Esophagus muscularis mucosa (tissue), 4 donors: ENCODE measurements at regions not wholly inside any gene's neighbourhood (a gene's known extent, or its start where the extent isn't known, plus 50 kb on each side); places are given as distances from the start of the nearest gene placed in this dataset.

Source experiments
- CTCF ChIP-seq, 3 experiments: fragments of 200-600 bp in 2 of 3; fragments of 450-650 bp in 1 of 3; sonication (generic) in 2 of 3; IDR thresholded peaks; one replicate each; pipeline ENCODE4 v1.5.1; 2017 to 2019; ENCODE audit warnings: antibody characterized with exemption in 3 of 3, mild to moderate bottlenecking in 2 of 3, moderate library complexity in 1 of 3
- EP300 ChIP-seq: sonication (generic); formaldehyde crosslinking; IDR thresholded peaks from one replicate; pipeline ENCODE4 v1.6.1; 2017; ENCODE audit warnings: antibody characterized with exemption
- POLR2A ChIP-seq: fragments of 450-650 bp; IDR thresholded peaks from one replicate; pipeline ENCODE4 v1.6.1; 2017; ENCODE audit warnings: antibody characterized with exemption, moderate library complexity, mild to moderate bottlenecking, low read depth
- POLR2AphosphoS5 ChIP-seq, 2 donors: sonication (generic); formaldehyde crosslinking; IDR thresholded peaks; one replicate each; pipeline ENCODE4 v1.6.1; 2017; ENCODE audit warnings: antibody characterized with exemption in 2 of 2

- TF ChIP-seq POLR2A = no peak
- TF ChIP-seq POLR2AphosphoS5 (IDR thresholded peaks at IDR 0.05) = no peak
- no peak for TF ChIP-seq CTCF (IDR thresholded peaks at IDR 0.05)
- no peak for TF ChIP-seq EP300
Measured at GRCh38 chr7:98760201-98760651, 109.6 kb downstream of the TMEM130 start.
